Fibroblast of lung (primary cell): ENCODE measurements at regions not wholly inside any gene's neighbourhood (a gene's known extent, or its start where the extent isn't known, plus 50 kb on each side); places are given as distances from the start of the nearest gene placed in this dataset.
"Not testable (repeated sequence)": the region's sequence is repeated elsewhere in the genome, so short reads cannot be mapped to it uniquely, and the experiment has no call there.

Source experiments
- DNase-seq, 2 donors: peaks; one replicate each; pipeline versions ENCODE4 v3.0.0 to v3.0.0-alpha.2; 2010; ENCODE audit warnings: low read depth in 2 of 2
- H2AFZ ChIP-seq: 2 replicates; pipeline ENCODE4 v1.5.1; 2012; ENCODE audit warnings: low read length, control low read depth, inconsistent platforms
- H3K27ac ChIP-seq: 2 replicates; pipeline ENCODE4 v1.5.1; 2011; ENCODE audit warnings: low read length, control low read depth; ENCODE audit not compliant: insufficient read depth
- H3K27me3 ChIP-seq: 2 replicates; pipeline ENCODE4 v1.5.1; 2011; ENCODE audit warnings: mild to moderate bottlenecking, low read length; ENCODE audit not compliant: control insufficient read depth, insufficient read depth
- H3K36me3 ChIP-seq: 2 replicates; pipeline ENCODE4 v1.5.1; 2011; ENCODE audit warnings: low read length; ENCODE audit not compliant: control insufficient read depth, insufficient read depth
- H3K4me1 ChIP-seq: 2 replicates; pipeline ENCODE4 v1.5.1; 2011; ENCODE audit warnings: low read length; ENCODE audit not compliant: control insufficient read depth, insufficient read depth; ENCODE audit errors: extremely low read depth
- H3K4me2 ChIP-seq: 2 replicates; pipeline ENCODE4 v1.5.1; 2011; ENCODE audit warnings: low read length, control low read depth; ENCODE audit not compliant: insufficient read depth; ENCODE audit errors: extremely low read depth
- H3K4me3 ChIP-seq, 4 experiments: fragments of 200-600 bp in 1 of 4; sonication (generic) in 1 of 4; replicated peaks in 1 of 4; 2 replicates each; pipeline ENCODE4 v1.5.1; 2011 to 2016; ENCODE audit warnings: low read length in 4 of 4, low read depth in 3 of 4, mild to moderate bottlenecking in 3 of 4, control low read depth in 2 of 4, inconsistent platforms in 1 of 4, mixed read lengths in 1 of 4; ENCODE audit not compliant: insufficient read depth in 1 of 4; ENCODE audit errors: control extremely low read depth in 1 of 4
- H3K79me2 ChIP-seq: 2 replicates; pipeline ENCODE4 v1.5.1; 2012; ENCODE audit warnings: mild to moderate bottlenecking, low read length, inconsistent platforms; ENCODE audit not compliant: control insufficient read depth, insufficient read depth
- H3K9ac ChIP-seq: 2 replicates; pipeline ENCODE4 v1.5.1; 2011; ENCODE audit warnings: mild to moderate bottlenecking, low read length, control low read depth; ENCODE audit not compliant: insufficient read depth
- H3K9me3 ChIP-seq: 2 replicates; pipeline ENCODE4 v1.5.1; 2012; ENCODE audit warnings: low read depth, low read length; ENCODE audit not compliant: control insufficient read depth, insufficient read depth
- H4K20me1 ChIP-seq: 2 replicates; pipeline ENCODE4 v1.5.1; 2011; ENCODE audit warnings: low read length; ENCODE audit not compliant: control insufficient read depth, insufficient read depth; ENCODE audit errors: extremely low read depth
- CTCF ChIP-seq, 2 donors: IDR thresholded peaks in 1 of 2; conservative IDR thresholded peaks in 1 of 2; 1 replicate in 1 of 2; 2 replicates in 1 of 2; pipeline ENCODE4 v1.5.1; 2011 to 2012; ENCODE audit warnings: low read length in 2 of 2, control low read depth in 1 of 2, inconsistent platforms in 1 of 2, low read depth in 1 of 2, mild to moderate bottlenecking in 1 of 2
- EZH2 ChIP-seq: IDR thresholded peaks from 2 replicates; pipeline ENCODE4 v1.5.1; 2012; ENCODE audit warnings: low read length, control low read depth, mild to moderate bottlenecking; ENCODE audit errors: missing control alignments

GRCh38 chr12:127157501-127158366, 1109.2 kb upstream of the TMEM132C start:
- DNase-seq, H3K4me3 ChIP-seq, H3K27me3 ChIP-seq, H3K4me1 ChIP-seq, H3K79me2 ChIP-seq, H2AFZ ChIP-seq, H3K36me3 ChIP-seq, H3K9ac ChIP-seq, H3K9me3 ChIP-seq, H3K4me2 ChIP-seq, H3K27ac ChIP-seq, H4K20me1 ChIP-seq: not testable (repeated sequence)

DNA sequence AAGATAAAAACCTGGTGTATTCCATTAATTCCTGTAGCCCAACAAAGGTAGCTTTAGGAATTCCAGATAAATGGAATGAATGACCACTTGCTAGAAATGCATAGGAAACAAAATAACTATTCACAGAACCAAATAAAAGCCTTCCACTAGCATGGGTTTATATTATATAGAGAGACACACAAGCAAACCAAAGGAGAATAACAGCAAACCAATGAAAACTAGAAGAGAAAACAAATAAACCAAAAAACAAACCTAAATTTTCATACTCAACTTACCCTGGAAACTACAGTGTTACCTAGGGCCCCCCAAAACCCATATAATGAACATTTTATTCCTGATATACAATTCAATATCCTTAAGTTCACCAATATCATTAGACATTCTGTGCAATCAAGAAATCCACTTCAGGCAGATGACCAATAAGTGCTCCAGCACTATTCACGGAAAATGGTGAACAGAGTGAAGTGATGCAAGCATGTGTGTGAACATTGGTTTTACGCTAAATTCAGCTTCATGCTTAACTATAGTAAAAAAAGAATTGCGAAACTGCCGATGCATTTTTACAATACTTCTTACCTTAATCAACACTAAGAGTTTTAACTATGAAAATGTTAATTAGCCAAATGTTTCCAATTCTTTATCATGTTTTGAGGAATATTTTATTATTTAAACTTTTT, 1108.4 kb upstream of the TMEM132C start:
- H3K4me2 ChIP-seq: no peak overlapping the region
- no peaks in the 10 kb centered on the region for H3K9me3 ChIP-seq
- no peaks in the 10 kb centered on the region for H4K20me1 ChIP-seq
- H3K4me3 ChIP-seq: no peak overlapping the region
- DNase-seq: no peak
- no peaks in the 10 kb centered on the region for H3K79me2 ChIP-seq
- no peak overlapping the region for H3K27ac ChIP-seq
- H2AFZ ChIP-seq: no peak overlapping the region
- TF ChIP-seq EZH2 (no peak), CTCF (conservative IDR thresholded peaks at IDR 0.05 in 1 of 2, IDR thresholded peaks at IDR 0.05 in 1 of 2; ENCODE audit: low read depth in 1 of 2, low read length in 2 of 2) (no peak)
- H3K4me1 ChIP-seq: no peaks in the 10 kb centered on the region
- H3K36me3 ChIP-seq: no peaks in the 10 kb centered on the region
- H3K27me3 ChIP-seq: no peaks in the 10 kb centered on the region
- H3K9ac ChIP-seq: no peak overlapping the region

DNA sequence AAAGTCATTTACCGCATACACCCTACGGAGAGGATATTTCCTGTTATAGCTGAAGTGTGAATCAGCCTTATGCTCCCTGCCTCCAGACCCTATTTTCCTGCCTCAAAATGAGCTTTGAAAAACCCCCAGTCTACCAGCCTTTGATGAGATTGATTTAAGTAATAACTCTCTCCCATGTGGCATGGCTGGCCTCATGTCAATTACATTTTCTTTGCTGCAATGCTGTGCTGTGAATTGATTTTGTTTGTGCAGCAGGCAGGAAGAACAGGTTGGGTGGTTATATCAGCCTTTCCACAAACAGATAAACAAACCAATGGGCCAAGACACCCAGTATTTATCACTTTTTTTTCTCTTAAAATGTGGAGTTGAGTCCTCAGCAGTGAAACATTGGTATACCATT, 1105.5 kb upstream of the TMEM132C start:
- Histone ChIP-seq H3K4me1 (no peaks in the 10 kb centered on the region), H3K36me3 (no peaks in the 10 kb centered on the region), H3K9ac (no peak overlapping the region), H4K20me1 (no peaks in the 10 kb centered on the region), H3K4me2 (no peak overlapping the region), H3K79me2 (no peaks in the 10 kb centered on the region), H3K27me3 (no peaks in the 10 kb centered on the region), H2AFZ (no peak overlapping the region), H3K4me3 (no peak overlapping the region), H3K27ac (no peak overlapping the region), H3K9me3 (no peaks in the 10 kb centered on the region)
- no peak for DNase-seq
- TF ChIP-seq EZH2 (no peak), CTCF (conservative IDR thresholded peaks at IDR 0.05 in 1 of 2, IDR thresholded peaks at IDR 0.05 in 1 of 2; ENCODE audit: low read depth in 1 of 2, low read length in 2 of 2) (no peak)
